ENCODE measurements at regions not wholly inside any gene's neighbourhood (a gene's known extent, or its start where the extent isn't known, plus 50 kb on each side); places are given as distances from the start of the nearest gene placed in this dataset.

GRCh38 chr5:152994033-152994680 lies 496.3 kb upstream of the GRIA1 start:
- ATAC-seq = no peak

DNA sequence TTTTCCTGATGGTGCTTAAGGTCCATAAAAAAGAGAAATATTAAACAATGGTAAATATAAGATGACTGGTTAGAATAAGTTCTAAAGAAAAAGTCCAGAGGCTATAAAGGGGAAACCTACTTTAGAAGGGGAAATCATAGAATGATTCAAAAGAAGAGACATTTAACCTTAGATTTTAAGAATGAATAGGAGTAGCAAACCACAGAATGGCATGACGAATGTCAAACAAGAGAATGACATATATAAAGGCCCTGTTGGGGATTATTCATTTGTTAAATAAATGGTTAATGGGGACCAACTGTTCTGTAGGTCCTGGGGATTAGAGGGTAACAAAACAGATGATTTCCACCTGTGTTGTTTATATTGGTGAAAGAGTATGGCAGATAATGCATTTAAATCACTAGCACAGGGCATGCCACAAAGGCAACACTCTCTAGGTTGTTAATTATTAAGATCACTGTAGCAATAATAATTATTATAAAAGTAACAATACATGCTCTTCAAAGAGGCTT lies 495.2 kb upstream of the GRIA1 start:
- TF ChIP-seq ZNF70 (CRISPR knock-in tag; IDR thresholded peaks at IDR 0.05) = no peak
- no peak for TF ChIP-seq ZFP3 (CRISPR knock-in tag; IDR thresholded peaks at IDR 0.05)
- TF ChIP-seq CSDC2 (CRISPR knock-in tag; IDR thresholded peaks at IDR 0.05) = no peak
- no peak for TF ChIP-seq PPARA (CRISPR knock-in tag; IDR thresholded peaks at IDR 0.05; ENCODE audit: borderline replicate concordance)
- no peak for TF ChIP-seq TOX (CRISPR knock-in tag; IDR thresholded peaks at IDR 0.05; ENCODE audit: borderline replicate concordance)
- TF ChIP-seq TCF4 (CRISPR knock-in tag; IDR thresholded peaks at IDR 0.05; ENCODE audit: borderline replicate concordance) = no peak
- TF ChIP-seq PATZ1 (CRISPR knock-in tag; IDR thresholded peaks at IDR 0.05; ENCODE audit: borderline replicate concordance) = no peak
- no peak for TF ChIP-seq ZFP30 (CRISPR knock-in tag; IDR thresholded peaks at IDR 0.05)
- TF ChIP-seq BACH2 (CRISPR knock-in tag; IDR thresholded peaks at IDR 0.05; ENCODE audit: borderline replicate concordance) = no peak
- no peak for TF ChIP-seq ZNF8 (CRISPR knock-in tag; IDR thresholded peaks at IDR 0.05)
- TF ChIP-seq ZNF565 (CRISPR knock-in tag; conservative IDR thresholded peaks at IDR 0.05; ENCODE audit: low read depth) = no peak
- ATAC-seq = no peak

More at GRCh38 chr5:152994033-152994680, 496.3 kb upstream of the GRIA1 start:
- TF ChIP-seq ZFP30 (CRISPR knock-in tag; IDR thresholded peaks at IDR 0.05) = no peak

GRCh38 chr5:153005711-153006110 lies 484.8 kb upstream of the GRIA1 start:
- TF ChIP-seq ZNF565 (CRISPR knock-in tag; conservative IDR thresholded peaks at IDR 0.05; ENCODE audit: low read depth) (no peak), GLIS3 (CRISPR knock-in tag; IDR thresholded peaks at IDR 0.05) (no peak), OSR1 (CRISPR knock-in tag; IDR thresholded peaks at IDR 0.05) (no peak), ZFP30 (CRISPR knock-in tag; IDR thresholded peaks at IDR 0.05) (no peak), RARB (CRISPR knock-in tag; IDR thresholded peaks at IDR 0.05) (no peak), BACH2 (CRISPR knock-in tag; IDR thresholded peaks at IDR 0.05; ENCODE audit: borderline replicate concordance) (no peak), ESRRG (CRISPR knock-in tag; IDR thresholded peaks at IDR 0.05) (no peak), TSHZ2 (CRISPR knock-in tag; IDR thresholded peaks at IDR 0.05) (no peak), ZFP3 (CRISPR knock-in tag; IDR thresholded peaks at IDR 0.05) (no peak)
- TF ChIP-seq, protein P1, sequence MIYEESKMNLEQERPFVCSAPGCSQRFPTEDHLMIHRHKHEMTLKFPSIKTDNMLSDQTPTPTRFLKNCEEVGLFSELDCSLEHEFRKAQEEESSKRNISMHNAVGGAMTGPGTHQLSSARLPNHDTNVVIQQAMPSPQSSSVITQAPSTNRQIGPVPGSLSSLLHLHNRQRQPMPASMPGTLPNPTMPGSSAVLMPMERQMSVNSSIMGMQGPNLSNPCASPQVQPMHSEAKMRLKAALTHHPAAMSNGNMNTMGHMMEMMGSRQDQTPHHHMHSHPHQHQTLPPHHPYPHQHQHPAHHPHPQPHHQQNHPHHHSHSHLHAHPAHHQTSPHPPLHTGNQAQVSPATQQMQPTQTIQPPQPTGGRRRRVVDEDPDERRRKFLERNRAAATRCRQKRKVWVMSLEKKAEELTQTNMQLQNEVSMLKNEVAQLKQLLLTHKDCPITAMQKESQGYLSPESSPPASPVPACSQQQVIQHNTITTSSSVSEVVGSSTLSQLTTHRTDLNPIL (CRISPR knock-in tag; IDR thresholded peaks at IDR 0.05; ENCODE audit: low read depth) = no peak
- no peak for ATAC-seq

DNA sequence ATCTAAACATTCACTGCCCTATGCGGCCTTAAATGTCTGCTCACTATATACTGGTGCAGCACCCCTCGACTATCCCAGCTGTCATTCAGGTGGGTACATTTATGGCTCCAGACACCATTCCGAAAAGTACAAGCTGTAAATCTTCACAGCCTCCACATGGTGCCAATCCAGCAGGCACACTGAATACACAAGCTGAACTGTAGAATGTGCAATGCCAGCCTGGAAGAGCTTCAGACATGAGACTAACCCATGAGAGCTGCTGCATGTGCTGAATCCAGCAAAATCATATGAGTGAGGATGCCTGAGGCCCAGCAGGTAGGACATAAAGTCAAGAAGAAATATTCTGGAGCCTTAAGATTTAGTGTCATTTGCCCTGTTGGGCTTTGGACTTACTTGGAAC lies 483.8 kb upstream of the GRIA1 start:
- no peak for ATAC-seq
- no peak for TF ChIP-seq PATZ1 (CRISPR knock-in tag; IDR thresholded peaks at IDR 0.05; ENCODE audit: borderline replicate concordance)
- no peak for TF ChIP-seq ZNF70 (CRISPR knock-in tag; IDR thresholded peaks at IDR 0.05)
- no peak for TF ChIP-seq TOX (CRISPR knock-in tag; IDR thresholded peaks at IDR 0.05; ENCODE audit: borderline replicate concordance)
- TF ChIP-seq TCF4 (CRISPR knock-in tag; IDR thresholded peaks at IDR 0.05; ENCODE audit: borderline replicate concordance) = no peak
- TF ChIP-seq PPARA (CRISPR knock-in tag; IDR thresholded peaks at IDR 0.05; ENCODE audit: borderline replicate concordance) = no peak
- TF ChIP-seq, protein P1 (CRISPR knock-in tag; IDR thresholded peaks at IDR 0.05; ENCODE audit: low read depth) = no peak
- TF ChIP-seq RARB (CRISPR knock-in tag; IDR thresholded peaks at IDR 0.05) = no peak
- TF ChIP-seq SNAI2 (CRISPR knock-in tag; IDR thresholded peaks at IDR 0.05) = no peak
- TF ChIP-seq ESRRG (CRISPR knock-in tag; IDR thresholded peaks at IDR 0.05) = no peak
- no peak for TF ChIP-seq ISL1 (CRISPR knock-in tag; IDR thresholded peaks at IDR 0.05)
- no peak for TF ChIP-seq GLIS3 (CRISPR knock-in tag; IDR thresholded peaks at IDR 0.05)
- TF ChIP-seq POU6F1 (CRISPR knock-in tag; IDR thresholded peaks at IDR 0.05; ENCODE audit: borderline replicate concordance, low read depth) = no peak
- TF ChIP-seq CSRNP3 (CRISPR knock-in tag; IDR thresholded peaks at IDR 0.05) = no peak
- TF ChIP-seq ARNTL (CRISPR knock-in tag; IDR thresholded peaks at IDR 0.05; ENCODE audit: borderline replicate concordance, low read depth) = no peak
